ENCODE measurements at regions not wholly inside any gene's neighbourhood (a gene's known extent, or its start where the extent isn't known, plus 50 kb on each side); places are given as distances from the start of the nearest gene placed in this dataset.

GRCh38 chr2:134118279-134119116, 135.4 kb upstream of the MGAT5 start:
- TF ChIP-seq CTCF (conservative IDR thresholded peaks at IDR 0.05 in 1 of 2, IDR thresholded peaks at IDR 0.05 in 1 of 2; ENCODE audit: extremely low read depth in 1 of 2, insufficient read depth in 1 of 2, low read depth in 1 of 2, low read length in 2 of 2) (peak; percentile 76 to 87), EZH2 (IDR thresholded peaks at IDR 0.05; ENCODE audit: borderline replicate concordance, low read length) (no peak)

Data from mammary epithelial cell (primary cell).